Activated CD8-positive, alpha-beta T cell treated with anti-CD3 and anti-CD28 coated beads for 36 hours (primary cell): ENCODE measurements at regions not wholly inside any gene's neighbourhood (a gene's known extent, or its start where the extent isn't known, plus 50 kb on each side); places are given as distances from the start of the nearest gene placed in this dataset.

ENCODE experiments used
- ATAC-seq: fragments of 200-7000 bp; cut with Tn5 transposase; one replicate; pipeline ENCODE4 v1.10.0; 2021; ENCODE audit warnings: mild to moderate bottlenecking, moderate library complexity
- CTCF ChIA-PET: fragments of 350-600 bp; sonication (Branson Sonifier 250); formaldehyde crosslinking; loops from one replicate; lab custom pipeline; 2021; ENCODE audit warnings: antibody characterized with exemption; lab: Charles Lee
- POLR2A ChIA-PET: fragments of 350-600 bp; sonication (Branson Sonifier 250); formaldehyde crosslinking; loops from one replicate; lab custom pipeline; 2021; ENCODE audit warnings: antibody characterized with exemption; lab: Charles Lee
- DNase-seq: peaks from one replicate; pipeline ENCODE4 v3.0.0-alpha.2; 2020
- H3K27ac Mint-ChIP-seq: one replicate; pipeline ENCODE4 v1.8.0; 2021; ENCODE audit warnings: mild to moderate bottlenecking, mixed read lengths
- H3K27me3 Mint-ChIP-seq: one replicate; pipeline ENCODE4 v1.8.0; 2021; ENCODE audit warnings: mixed read lengths
- H3K36me3 Mint-ChIP-seq: one replicate; pipeline ENCODE4 v1.8.0; 2021; ENCODE audit warnings: low read depth, mixed read lengths
- H3K4me1 Mint-ChIP-seq: one replicate; pipeline ENCODE4 v1.8.0; 2021; ENCODE audit warnings: low read depth, mixed read lengths
- H3K4me3 Mint-ChIP-seq: one replicate; pipeline ENCODE4 v1.8.0; 2021; ENCODE audit warnings: mild to moderate bottlenecking, moderate library complexity, mixed read lengths
- H3K9me3 Mint-ChIP-seq: one replicate; pipeline ENCODE4 v1.8.0; 2021; ENCODE audit warnings: mixed read lengths
- intact Hi-C: fragments of 100-400 bp; cut with micrococcal nuclease; formaldehyde crosslinking; loops from one replicate; pipeline ENCODE4 v1.10.0; 2022
- TF ChIP-seq, protein P1 (sequence below): fragments of 200-600 bp; IDR thresholded peaks from one replicate; pipeline ENCODE4 v1.8.0; 2022; ENCODE audit warnings: antibody characterized with exemption, mild to moderate bottlenecking

DNA sequence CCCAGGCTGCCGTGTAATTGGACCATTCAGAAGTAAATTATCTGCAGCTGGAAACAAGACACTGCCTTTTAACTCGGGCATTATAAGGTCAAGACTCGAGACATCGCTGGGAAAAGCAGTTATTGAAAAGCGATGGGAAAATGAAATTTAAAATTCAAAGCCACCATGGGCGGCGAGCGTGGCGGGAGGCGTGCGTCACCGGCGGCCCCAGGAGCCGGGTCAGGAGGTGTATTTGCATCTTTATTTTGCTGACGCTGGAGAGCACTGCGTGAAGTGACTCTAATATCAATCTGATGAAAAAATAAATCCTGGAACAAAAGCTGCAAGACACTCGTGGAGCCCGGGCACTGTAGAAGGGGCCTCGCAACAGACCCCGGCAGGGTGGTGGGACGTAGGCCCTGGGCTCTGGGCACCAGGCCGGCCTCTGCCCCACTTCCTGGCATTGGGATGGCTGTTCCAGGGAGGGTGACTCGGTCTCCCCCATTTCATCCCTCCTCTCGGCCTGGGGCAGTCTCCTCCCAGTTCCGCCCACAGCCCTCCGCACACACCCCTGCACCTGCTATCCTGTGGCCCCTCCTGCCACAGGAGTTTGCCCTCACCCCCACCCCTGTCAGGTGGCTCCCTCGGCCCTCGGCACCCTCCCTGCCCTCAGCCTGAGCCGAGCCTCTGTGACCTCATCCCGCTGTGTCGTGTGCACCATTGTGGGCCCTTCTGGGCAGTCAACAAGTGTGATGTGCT lies 196.2 kb downstream of the KIF26A start:
- Mint-ChIP-seq H3K27me3 (peaks cover 2% of the 10 kb centered on the region), H3K4me1 (no peaks in the 10 kb centered on the region), H3K36me3 (no peaks in the 10 kb centered on the region), H3K9me3 (peaks cover 25% of the 10 kb centered on the region), H3K27ac (no peak overlapping the region), H3K4me3 (no peak overlapping the region)
- ATAC-seq (no peak), DNase-seq (no peak)
- ChIA-PET POLR2A (no interaction called here), CTCF (no interaction called here)
- TF ChIP-seq, protein P1, sequence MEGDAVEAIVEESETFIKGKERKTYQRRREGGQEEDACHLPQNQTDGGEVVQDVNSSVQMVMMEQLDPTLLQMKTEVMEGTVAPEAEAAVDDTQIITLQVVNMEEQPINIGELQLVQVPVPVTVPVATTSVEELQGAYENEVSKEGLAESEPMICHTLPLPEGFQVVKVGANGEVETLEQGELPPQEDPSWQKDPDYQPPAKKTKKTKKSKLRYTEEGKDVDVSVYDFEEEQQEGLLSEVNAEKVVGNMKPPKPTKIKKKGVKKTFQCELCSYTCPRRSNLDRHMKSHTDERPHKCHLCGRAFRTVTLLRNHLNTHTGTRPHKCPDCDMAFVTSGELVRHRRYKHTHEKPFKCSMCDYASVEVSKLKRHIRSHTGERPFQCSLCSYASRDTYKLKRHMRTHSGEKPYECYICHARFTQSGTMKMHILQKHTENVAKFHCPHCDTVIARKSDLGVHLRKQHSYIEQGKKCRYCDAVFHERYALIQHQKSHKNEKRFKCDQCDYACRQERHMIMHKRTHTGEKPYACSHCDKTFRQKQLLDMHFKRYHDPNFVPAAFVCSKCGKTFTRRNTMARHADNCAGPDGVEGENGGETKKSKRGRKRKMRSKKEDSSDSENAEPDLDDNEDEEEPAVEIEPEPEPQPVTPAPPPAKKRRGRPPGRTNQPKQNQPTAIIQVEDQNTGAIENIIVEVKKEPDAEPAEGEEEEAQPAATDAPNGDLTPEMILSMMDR: no peak
- intact Hi-C loops: no loop called here

DNA sequence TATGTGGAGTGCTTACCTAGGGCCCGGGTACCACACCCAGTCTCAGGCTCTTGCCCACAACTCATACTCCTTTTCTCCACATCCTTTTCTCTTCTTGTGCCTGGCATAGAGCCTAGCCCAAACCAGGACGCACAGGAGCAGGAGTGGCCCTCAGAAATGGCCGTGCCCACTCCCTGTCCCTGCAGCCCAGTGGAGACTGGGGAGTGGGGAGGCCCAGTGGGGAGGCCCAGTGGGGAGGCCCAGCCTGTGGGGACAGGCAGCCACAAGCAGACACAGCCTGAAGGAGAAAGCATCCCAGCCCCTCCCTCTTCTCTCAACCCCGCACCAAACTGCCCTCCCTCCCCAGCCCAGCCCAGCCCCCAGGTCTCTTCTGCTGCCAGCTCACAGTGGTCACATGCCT lies 196.8 kb downstream of the KIF26A start:
- intact Hi-C loops: no loop called here
- Mint-ChIP-seq H3K27ac (no peak overlapping the region), H3K27me3 (peaks cover 3% of the 10 kb centered on the region), H3K4me1 (no peaks in the 10 kb centered on the region), H3K9me3 (peaks cover 21% of the 10 kb centered on the region), H3K36me3 (no peaks in the 10 kb centered on the region), H3K4me3 (no peak overlapping the region)
- TF ChIP-seq, protein P1: no peak
- ATAC-seq (no peak), DNase-seq (no peak)
- POLR2A ChIA-PET: no interaction called here
- CTCF ChIA-PET: no interaction called here

DNA sequence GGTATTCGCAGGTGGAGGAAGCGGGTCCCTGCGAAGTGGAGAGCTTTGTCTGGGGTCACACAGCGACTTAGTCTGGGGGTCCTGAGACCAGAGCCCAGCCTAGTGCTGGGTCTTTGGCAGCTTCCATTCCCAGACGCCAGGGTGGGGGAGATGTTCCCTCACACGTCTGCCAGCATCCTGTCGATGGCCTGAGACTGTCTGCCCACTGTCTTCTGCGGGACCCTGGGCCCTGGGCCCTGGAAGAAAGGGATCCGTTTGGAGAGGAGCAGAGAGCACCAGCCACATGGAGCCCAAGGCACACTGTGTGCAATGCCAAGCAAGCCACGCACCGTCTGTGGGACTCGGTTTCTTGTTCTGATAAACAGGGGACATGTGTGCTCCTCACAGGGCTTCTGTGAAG lies 197.2 kb downstream of the KIF26A start:
- intact Hi-C loops: no loop called here

DNA sequence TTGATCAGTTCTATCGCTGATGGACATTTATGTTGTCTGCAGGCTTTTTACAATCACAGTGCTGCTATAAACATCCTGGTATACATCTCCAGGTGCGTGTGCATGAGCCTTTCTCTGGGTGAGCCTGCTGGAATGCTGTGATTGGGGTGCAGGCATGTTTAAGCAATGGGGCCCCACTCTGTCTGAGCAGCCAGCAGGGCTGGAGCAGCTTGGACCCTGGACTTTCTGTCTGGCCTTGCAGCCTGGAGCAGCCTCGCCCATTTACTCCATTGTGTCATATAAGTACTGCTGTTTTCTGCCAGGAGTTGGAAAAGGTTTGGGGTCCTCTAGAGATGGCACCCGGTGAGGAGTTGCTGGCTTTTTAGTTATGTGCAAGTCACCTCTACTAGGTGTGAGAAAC lies 199.0 kb downstream of the KIF26A start:
- CTCF ChIA-PET: no interaction called here

More for the DNA sequence above, 197.2 kb downstream of the KIF26A start:
- ChIA-PET POLR2A (no interaction called here), CTCF (no interaction called here)
- Mint-ChIP-seq H3K27me3 (peaks cover 5% of the 10 kb centered on the region), H3K4me3 (no peak overlapping the region), H3K36me3 (no peaks in the 10 kb centered on the region), H3K4me1 (no peaks in the 10 kb centered on the region), H3K27ac (no peak overlapping the region), H3K9me3 (peaks cover 20% of the 10 kb centered on the region)
- DNase-seq (no peak), ATAC-seq (no peak)
- TF ChIP-seq, protein P1: no peak

DNA sequence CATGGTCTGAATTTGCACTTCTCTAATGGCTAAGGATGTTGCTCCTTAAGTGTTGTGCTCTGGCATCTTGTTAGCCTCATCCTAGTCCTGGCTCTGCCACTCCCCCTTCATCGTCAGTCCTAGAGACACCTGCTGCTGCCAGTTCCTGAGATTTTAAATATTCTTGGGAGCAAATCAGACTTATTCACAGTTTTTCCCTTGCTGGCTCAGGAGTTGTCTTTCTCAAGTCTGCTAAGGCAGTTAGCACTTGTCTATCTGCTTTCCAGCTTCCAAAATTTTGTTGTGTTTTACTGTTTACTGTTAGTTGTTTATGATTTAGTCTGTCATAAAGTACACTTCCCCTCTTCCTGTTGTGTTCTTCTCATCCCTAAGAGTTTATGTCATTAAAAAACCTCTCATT lies 201.0 kb downstream of the KIF26A start:
- Mint-ChIP-seq H3K4me3 (no peak overlapping the region), H3K4me1 (no peaks in the 10 kb centered on the region), H3K9me3 (peaks cover 12% of the 10 kb centered on the region), H3K36me3 (no peaks in the 10 kb centered on the region), H3K27ac (no peak overlapping the region), H3K27me3 (peaks cover 7% of the 10 kb centered on the region)
- ChIA-PET CTCF (no interaction called here), POLR2A (no interaction called here)
- ATAC-seq (no peak), DNase-seq (no peak)
- intact Hi-C loops: no loop called here
- TF ChIP-seq, protein P1: no peak

More for the DNA sequence above, 199.0 kb downstream of the KIF26A start:
- Mint-ChIP-seq H3K36me3 (no peaks in the 10 kb centered on the region), H3K4me3 (no peak overlapping the region), H3K4me1 (no peaks in the 10 kb centered on the region), H3K27ac (no peak overlapping the region), H3K9me3 (peaks cover 12% of the 10 kb centered on the region), H3K27me3 (peaks cover 7% of the 10 kb centered on the region)
- TF ChIP-seq, protein P1: no peak
- intact Hi-C loops: no loop called here
- no peak for DNase-seq
- POLR2A ChIA-PET: no interaction called here
- ATAC-seq: no peak
